ENCODE measurements at regions not wholly inside any gene's neighbourhood (a gene's known extent, or its start where the extent isn't known, plus 50 kb on each side); places are given as distances from the start of the nearest gene placed in this dataset.

- Histone ChIP-seq H3K79me2 (ENCODE audit: low read length) (no peaks in the 10 kb centered on the region), H3K27me3 (ENCODE audit: low read depth, low read length) (peaks cover 20% of the 10 kb centered on the region), H3K4me3 (ENCODE audit: low read length) (no peak overlapping the region)
Observed at GRCh38 chr1:181909010-181909409, 152.5 kb downstream of the ZNF648 start.

GRCh38 chr1:181906631-181907030 lies 154.9 kb downstream of the ZNF648 start:
- H3K9me3 ChIP-seq (ENCODE audit: insufficient read depth, low read length): no peaks in the 10 kb centered on the region
- no peak for TF ChIP-seq CTCF (IDR thresholded peaks at IDR 0.05; ENCODE audit: low read depth, low read length)
- no peak for TF ChIP-seq EZH2phosphoT487 (IDR thresholded peaks at IDR 0.05; ENCODE audit: low read depth)
- H3K27me3 ChIP-seq (ENCODE audit: low read depth, low read length): peaks cover 21% of the 10 kb centered on the region
- H3K4me2 ChIP-seq (ENCODE audit: low read length): no peak overlapping the region
- H3K4me1 ChIP-seq (ENCODE audit: low read length): no peaks in the 10 kb centered on the region
- H3K4me3 ChIP-seq (ENCODE audit: low read length): no peak overlapping the region
- H3K79me2 ChIP-seq (ENCODE audit: low read length): no peaks in the 10 kb centered on the region
- no peaks in the 10 kb centered on the region for H4K20me1 ChIP-seq (ENCODE audit: insufficient read depth, low read length)
- no peak overlapping the region for H2AFZ ChIP-seq (ENCODE audit: low read depth, low read length)
- H3K36me3 ChIP-seq (replicated peaks; ENCODE audit: low read depth, low read length): no peaks in the 10 kb centered on the region
- H3K9ac ChIP-seq (ENCODE audit: low read length): no peak overlapping the region
- H3K27ac ChIP-seq (ENCODE audit: low read length): no peak overlapping the region

More at GRCh38 chr1:181909010-181909409, 152.5 kb downstream of the ZNF648 start:
- Histone ChIP-seq H4K20me1 (ENCODE audit: insufficient read depth, low read length) (no peaks in the 10 kb centered on the region), H3K4me1 (ENCODE audit: low read length) (no peaks in the 10 kb centered on the region), H3K36me3 (replicated peaks; ENCODE audit: low read depth, low read length) (no peaks in the 10 kb centered on the region), H3K9ac (ENCODE audit: low read length) (no peak overlapping the region), H3K4me2 (ENCODE audit: low read length) (no peak overlapping the region), H3K27ac (ENCODE audit: low read length) (no peak overlapping the region), H3K9me3 (ENCODE audit: insufficient read depth, low read length) (no peaks in the 10 kb centered on the region), H2AFZ (ENCODE audit: low read depth, low read length) (no peak overlapping the region)
- TF ChIP-seq EZH2phosphoT487 (IDR thresholded peaks at IDR 0.05; ENCODE audit: low read depth) (no peak), CTCF (IDR thresholded peaks at IDR 0.05; ENCODE audit: low read depth, low read length) (no peak)

- TF ChIP-seq CTCF (IDR thresholded peaks at IDR 0.05; ENCODE audit: low read depth, low read length) (no peak), EZH2phosphoT487 (IDR thresholded peaks at IDR 0.05; ENCODE audit: low read depth) (no peak)
- H4K20me1 ChIP-seq (ENCODE audit: insufficient read depth, low read length): no peaks in the 10 kb centered on the region
- no peaks in the 10 kb centered on the region for H3K4me1 ChIP-seq (ENCODE audit: low read length)
- H3K9me3 ChIP-seq (ENCODE audit: insufficient read depth, low read length): no peaks in the 10 kb centered on the region
- no peaks in the 10 kb centered on the region for H3K36me3 ChIP-seq (replicated peaks; ENCODE audit: low read depth, low read length)
- H3K4me2 ChIP-seq (ENCODE audit: low read length): no peak overlapping the region
- peaks cover 24% of the 10 kb centered on the region for H3K27me3 ChIP-seq (ENCODE audit: low read depth, low read length)
- H2AFZ ChIP-seq (ENCODE audit: low read depth, low read length): no peak overlapping the region
- no peak overlapping the region for H3K27ac ChIP-seq (ENCODE audit: low read length)
- H3K9ac ChIP-seq (ENCODE audit: low read length): no peak overlapping the region
- H3K4me3 ChIP-seq (ENCODE audit: low read length): no peak overlapping the region
- H3K79me2 ChIP-seq (ENCODE audit: low read length): no peaks in the 10 kb centered on the region
Observed at GRCh38 chr1:181905944-181906597, 155.4 kb downstream of the ZNF648 start.

GRCh38 chr1:181898773-181899172 lies 162.7 kb downstream of the ZNF648 start:
- Histone ChIP-seq H3K4me2 (ENCODE audit: low read length) (no peak overlapping the region), H3K27me3 (ENCODE audit: low read depth, low read length) (peaks cover 28% of the 10 kb centered on the region), H3K4me1 (ENCODE audit: low read length) (no peaks in the 10 kb centered on the region), H3K27ac (ENCODE audit: low read length) (no peak overlapping the region), H3K9ac (ENCODE audit: low read length) (no peak overlapping the region), H2AFZ (ENCODE audit: low read depth, low read length) (no peak overlapping the region), H3K36me3 (replicated peaks; ENCODE audit: low read depth, low read length) (no peaks in the 10 kb centered on the region), H3K79me2 (ENCODE audit: low read length) (no peaks in the 10 kb centered on the region), H4K20me1 (ENCODE audit: insufficient read depth, low read length) (no peaks in the 10 kb centered on the region), H3K4me3 (ENCODE audit: low read length) (no peak overlapping the region), H3K9me3 (ENCODE audit: insufficient read depth, low read length) (no peaks in the 10 kb centered on the region)
- TF ChIP-seq EZH2phosphoT487 (IDR thresholded peaks at IDR 0.05; ENCODE audit: low read depth) (no peak), CTCF (IDR thresholded peaks at IDR 0.05; ENCODE audit: low read depth, low read length) (no peak)
